Heart right ventricle (tissue), 16 donors: ENCODE measurements at regions not wholly inside any gene's neighbourhood (a gene's known extent, or its start where the extent isn't known, plus 50 kb on each side); places are given as distances from the start of the nearest gene placed in this dataset.

ENCODE experiments used
- ATAC-seq, 8 donors: fragments of 200-7000 bp; cut with Tn5 transposase; one replicate each; pipeline ENCODE4 v1.9.1; 2020; ENCODE audit warnings: mild to moderate bottlenecking in 8 of 8, moderate library complexity in 8 of 8, moderate number of reproducible peaks in 1 of 8
- DNase-seq, 2 donors: peaks; one replicate each; pipeline ENCODE4 v3.0.0-alpha.2; 2020
- H3K27ac ChIP-seq, 10 donors: fragments of 200-600 bp; sonication (generic) in 2 of 10; one replicate each; pipeline versions ENCODE4 v1.5.0 to v1.8.0; 2020 to 2022; ENCODE audit warnings: mild to moderate bottlenecking in 3 of 10
- H3K27me3 ChIP-seq, 7 donors: fragments of 200-600 bp; one replicate each; pipeline ENCODE4 v1.8.0; 2021 to 2022; ENCODE audit warnings: mild to moderate bottlenecking in 2 of 7
- H3K36me3 ChIP-seq, 9 donors: fragments of 200-600 bp; sonication (generic) in 1 of 9; one replicate each; pipeline versions ENCODE4 v1.5.0 to v1.8.0; 2020 to 2022; ENCODE audit warnings: mild to moderate bottlenecking in 2 of 9
- H3K4me1 ChIP-seq, 9 donors: fragments of 200-600 bp; sonication (generic) in 1 of 9; one replicate each; pipeline versions ENCODE4 v1.5.0 to v1.8.0; 2020 to 2022; ENCODE audit warnings: mild to moderate bottlenecking in 4 of 9
- H3K4me3 ChIP-seq, 10 donors: fragments of 200-600 bp; sonication (generic) in 2 of 10; one replicate each; pipeline versions ENCODE4 v1.5.0 to v1.8.0; 2020 to 2022; ENCODE audit warnings: mild to moderate bottlenecking in 7 of 10, moderate library complexity in 2 of 10
- H3K9me3 ChIP-seq, 11 donors: fragments of 200-600 bp in 10 of 11; sonication (generic) in 2 of 11; one replicate each; pipeline versions ENCODE4 v1.5.0 to v1.8.0; 2013 to 2022; ENCODE audit warnings: mild to moderate bottlenecking in 2 of 11, control low read depth in 1 of 11, moderate library complexity in 1 of 11
- WGBS, 2 donors: extraction: QIAGEN DNeasy Blood & Tissue Kit; methylation state at CpG; one replicate each; pipeline ENCODE4 v1.1.7; 2013; ENCODE audit warnings: inconsistent platforms in 1 of 2; 5-methylcytosine and 5-hydroxymethylcytosine counted together
- intact Hi-C, 10 donors: fragments of 100-400 bp; cut with DNase I; formaldehyde crosslinking; loops; one replicate each; pipeline versions ENCODE4 v1.11.1 to v1.14.2; 2022
- TF ChIP-seq, protein P1 (sequence below), 9 donors: fragments of 200-600 bp; sonication (generic) in 2 of 9; IDR thresholded peaks; one replicate each; pipeline versions ENCODE4 v1.5.0 to v1.8.0; 2021 to 2022; ENCODE audit warnings: antibody characterized with exemption in 9 of 9, mild to moderate bottlenecking in 5 of 9, moderate library complexity in 1 of 9
- donor health status: Arrhythmogenic right ventricular cardiomyopathy.
- donor health status: ischemic (EF 13 %, LVEDD 7.1; RV severe dilation, severe dysfunction).
- donor health status: healthy with polysubstance abuse.
- donor health status: DM: no; HTN: yes; CAD: no.
- donor health status: DM: no; HTN: no; CAD: no.
- donor health status: ischemic (EF 25% LVEDD 6.9; RV normal size, moderate dysfunction).
- donor health status: ischemic (EF 25% LVEDD 5.7; RV mildly dilated, moderate dysfunction).
- donor health status: healthy.
- donor health status: DM: yes; HTN: yes; CAD: no.
- donor health status: Ischemic cardiomyopathy.
- donor health status: ischemic (EF 35%, LVEDD 5.7; RV mildly dilated, moderate dysfunction).
- donor health status: nonischemic (EF 11% LVEDD 7.7; RV severe dilation, severe dysfunction).
- donor health status: DM: yes; HTN: yes; CAD: no.
- donor health status: PGD.
- donor health status: ischemic (EF 29% LVEDD 5.4; RV normal size, mild dysfunction).
- donor health status: nonischemic (EF 23%, LVEDD 6.1; RV moderate dilation, normal function).

DNA sequence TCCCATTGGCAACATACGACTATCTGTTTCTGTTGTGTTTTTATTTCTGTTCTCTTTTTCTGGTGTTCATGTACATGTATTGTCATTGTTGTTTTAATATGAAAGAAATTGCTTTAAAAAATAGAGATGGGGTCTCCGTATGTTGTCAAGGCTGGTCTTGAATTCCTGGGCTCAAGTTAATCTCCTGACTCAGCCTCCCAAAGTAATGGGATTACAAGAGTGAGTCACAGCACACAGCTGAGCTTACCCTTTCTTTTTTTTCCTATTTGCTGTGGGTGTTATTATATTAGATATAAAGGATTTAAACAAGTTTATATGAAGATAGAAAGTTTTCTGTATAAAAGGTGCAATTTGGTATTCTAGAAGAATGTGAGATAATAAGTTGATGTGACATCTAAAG lies 554.6 kb downstream of the DSC3 start:
- TF ChIP-seq, protein P1, sequence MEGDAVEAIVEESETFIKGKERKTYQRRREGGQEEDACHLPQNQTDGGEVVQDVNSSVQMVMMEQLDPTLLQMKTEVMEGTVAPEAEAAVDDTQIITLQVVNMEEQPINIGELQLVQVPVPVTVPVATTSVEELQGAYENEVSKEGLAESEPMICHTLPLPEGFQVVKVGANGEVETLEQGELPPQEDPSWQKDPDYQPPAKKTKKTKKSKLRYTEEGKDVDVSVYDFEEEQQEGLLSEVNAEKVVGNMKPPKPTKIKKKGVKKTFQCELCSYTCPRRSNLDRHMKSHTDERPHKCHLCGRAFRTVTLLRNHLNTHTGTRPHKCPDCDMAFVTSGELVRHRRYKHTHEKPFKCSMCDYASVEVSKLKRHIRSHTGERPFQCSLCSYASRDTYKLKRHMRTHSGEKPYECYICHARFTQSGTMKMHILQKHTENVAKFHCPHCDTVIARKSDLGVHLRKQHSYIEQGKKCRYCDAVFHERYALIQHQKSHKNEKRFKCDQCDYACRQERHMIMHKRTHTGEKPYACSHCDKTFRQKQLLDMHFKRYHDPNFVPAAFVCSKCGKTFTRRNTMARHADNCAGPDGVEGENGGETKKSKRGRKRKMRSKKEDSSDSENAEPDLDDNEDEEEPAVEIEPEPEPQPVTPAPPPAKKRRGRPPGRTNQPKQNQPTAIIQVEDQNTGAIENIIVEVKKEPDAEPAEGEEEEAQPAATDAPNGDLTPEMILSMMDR (IDR thresholded peaks at IDR 0.05), result no peak
- no peak overlapping the region for H3K4me3 ChIP-seq
- H3K4me1 ChIP-seq, result no peaks in the 10 kb centered on the region
- H3K27ac ChIP-seq, result no peak overlapping the region
- ATAC-seq, result no peak
- intact Hi-C loops, result no loop called here
- no peaks in the 10 kb centered on the region for H3K27me3 ChIP-seq
- WGBS, 2 donors, result 82 to 89% methylated on average over 2 of the region's 2 CpGs
- no peak for DNase-seq
- H3K36me3 ChIP-seq, result no peaks in the 10 kb centered on the region
- H3K9me3 ChIP-seq, result no peaks in the 10 kb centered on the region

DNA sequence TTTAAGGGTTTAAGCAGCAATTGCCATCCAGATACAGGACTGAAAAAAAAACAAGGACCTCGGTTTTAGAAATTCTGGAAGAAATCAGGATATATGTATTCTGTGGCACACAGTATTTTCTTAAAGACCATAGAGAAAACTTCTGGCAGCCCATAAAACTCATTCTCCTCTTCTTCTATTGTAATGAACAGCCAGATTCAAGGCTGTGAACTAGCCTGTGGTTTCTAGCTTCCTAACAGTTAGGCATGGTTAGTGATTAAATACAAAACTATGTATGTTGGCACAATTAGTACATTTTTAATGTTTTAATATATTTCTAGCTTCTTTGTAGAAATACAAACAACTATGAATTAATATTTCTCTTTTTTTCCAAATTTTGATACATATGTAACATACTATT lies 555.7 kb downstream of the DSC3 start:
- no peaks in the 10 kb centered on the region for H3K4me1 ChIP-seq
- no peak for DNase-seq
- H3K27ac ChIP-seq, result no peak overlapping the region
- no peak overlapping the region for H3K4me3 ChIP-seq
- no peak for ATAC-seq
- no peaks in the 10 kb centered on the region for H3K36me3 ChIP-seq
- 55 to 73% methylated on average over 1 of the region's 1 CpG for WGBS, 2 donors
- intact Hi-C loops, result no loop called here
- peaks cover 0 to 3% (median 0%) of the 10 kb centered on the region in 11 donors for H3K9me3 ChIP-seq
- no peaks in the 10 kb centered on the region for H3K27me3 ChIP-seq
- TF ChIP-seq, protein P1 (IDR thresholded peaks at IDR 0.05), result no peak

DNA sequence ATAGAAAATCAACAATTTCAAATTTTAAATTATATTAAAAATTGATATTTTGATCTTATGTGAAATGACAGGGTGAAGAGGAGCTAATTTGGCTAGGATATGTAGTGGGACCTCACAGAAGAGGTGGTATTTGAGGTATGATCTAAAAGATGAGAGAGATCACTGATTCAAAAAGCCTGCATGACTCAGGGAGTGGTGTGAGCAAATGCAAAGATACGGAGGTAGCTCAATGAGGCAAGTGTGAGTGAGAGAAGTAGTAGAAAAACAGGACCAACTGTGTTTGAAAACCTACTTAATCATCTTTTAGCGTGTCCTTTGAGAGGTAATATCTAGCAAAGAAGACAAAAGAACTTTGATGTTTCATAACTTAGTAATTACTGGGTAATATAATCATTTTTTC lies 557.5 kb downstream of the DSC3 start:
- TF ChIP-seq, protein P1 (IDR thresholded peaks at IDR 0.05), result no peak
- peaks cover 0 to 20% (median 0%) of the 10 kb centered on the region in 11 donors for H3K9me3 ChIP-seq
- no peaks in the 10 kb centered on the region for H3K4me1 ChIP-seq
- intact Hi-C loops, result no loop called here
- DNase-seq (no peak), ATAC-seq (no peak)
- WGBS, 2 donors, result 76 to 78% methylated on average over 2 of the region's 2 CpGs
- H3K27ac ChIP-seq, result no peak overlapping the region
- H3K27me3 ChIP-seq, result no peaks in the 10 kb centered on the region
- no peaks in the 10 kb centered on the region for H3K36me3 ChIP-seq
- H3K4me3 ChIP-seq, result no peak overlapping the region

DNA sequence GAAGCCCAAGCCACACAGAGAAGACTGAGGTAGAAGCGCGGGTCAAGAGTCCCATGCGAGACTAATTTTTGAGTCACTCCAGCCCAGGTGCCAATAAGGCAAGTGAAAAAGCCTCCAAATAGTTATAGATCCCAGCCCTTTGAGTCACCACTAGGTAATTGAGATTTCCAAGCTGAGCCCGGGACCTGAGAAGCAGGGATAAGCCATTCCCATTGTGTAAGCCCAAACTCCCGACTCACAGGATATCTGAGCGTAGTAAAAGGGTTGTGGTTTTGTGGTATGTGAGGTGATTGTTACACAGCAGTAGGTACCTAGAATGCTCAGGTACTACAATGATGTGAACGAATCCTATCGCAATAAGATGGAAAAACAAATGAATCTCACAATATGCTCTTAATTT lies 560.7 kb downstream of the DSC3 start:
- no peaks in the 10 kb centered on the region for H3K27me3 ChIP-seq
- TF ChIP-seq, protein P1 (IDR thresholded peaks at IDR 0.05), result no peak
- no peaks in the 10 kb centered on the region for H3K4me1 ChIP-seq
- DNase-seq (no peak), ATAC-seq (no peak)
- intact Hi-C loops, result no loop called here
- H3K9me3 ChIP-seq, result peaks cover 0 to 20% (median 0%) of the 10 kb centered on the region in 11 donors
- no peak overlapping the region for H3K27ac ChIP-seq
- WGBS, 2 donors, result 84 to 88% methylated on average over 8 of the region's 8 CpGs
- no peaks in the 10 kb centered on the region for H3K36me3 ChIP-seq
- no peak overlapping the region for H3K4me3 ChIP-seq
